Activated T-helper 1 cell treated with anti-CD3 and anti-CD28 coated beads, Interleukin-12 subunit alpha, Interleukin-12 subunit beta, Interleukin-2, Interleukin-4 antibody, amounts not matched to agents 30 ng/mL and 10 ng/mL and 1 ng/mL, durations not matched to agents 14 hours and 24 hours and 36 hours (primary cell): ENCODE measurements at regions not wholly inside any gene's neighbourhood (a gene's known extent, or its start where the extent isn't known, plus 50 kb on each side); places are given as distances from the start of the nearest gene placed in this dataset.

ENCODE experiments used
- DNase-seq: peaks from one replicate; pipeline ENCODE4 v3.0.0; 2021; ENCODE audit warnings: low spot score
- H3K27ac Mint-ChIP-seq: one replicate; pipeline ENCODE4 v1.8.0; 2021; ENCODE audit warnings: mild to moderate bottlenecking, mixed read lengths
- H3K27me3 Mint-ChIP-seq: one replicate; pipeline ENCODE4 v1.8.0; 2022; ENCODE audit warnings: mild to moderate bottlenecking, moderate library complexity, mixed read lengths; ENCODE audit not compliant: insufficient read depth
- H3K36me3 Mint-ChIP-seq: one replicate; pipeline ENCODE4 v1.8.0; 2021; ENCODE audit warnings: low read depth, mixed read lengths
- H3K4me1 Mint-ChIP-seq: one replicate; pipeline ENCODE4 v1.8.0; 2021; ENCODE audit warnings: low read depth, mixed read lengths
- H3K4me3 Mint-ChIP-seq: one replicate; pipeline ENCODE4 v1.8.0; 2021; ENCODE audit warnings: mild to moderate bottlenecking, moderate library complexity, mixed read lengths
- H3K9me3 Mint-ChIP-seq: one replicate; pipeline ENCODE4 v1.8.0; 2021; ENCODE audit warnings: mixed read lengths
- intact Hi-C: fragments of 100-400 bp; cut with micrococcal nuclease; formaldehyde crosslinking; loops from one replicate; pipeline ENCODE4 v1.15.1; 2024

DNA sequence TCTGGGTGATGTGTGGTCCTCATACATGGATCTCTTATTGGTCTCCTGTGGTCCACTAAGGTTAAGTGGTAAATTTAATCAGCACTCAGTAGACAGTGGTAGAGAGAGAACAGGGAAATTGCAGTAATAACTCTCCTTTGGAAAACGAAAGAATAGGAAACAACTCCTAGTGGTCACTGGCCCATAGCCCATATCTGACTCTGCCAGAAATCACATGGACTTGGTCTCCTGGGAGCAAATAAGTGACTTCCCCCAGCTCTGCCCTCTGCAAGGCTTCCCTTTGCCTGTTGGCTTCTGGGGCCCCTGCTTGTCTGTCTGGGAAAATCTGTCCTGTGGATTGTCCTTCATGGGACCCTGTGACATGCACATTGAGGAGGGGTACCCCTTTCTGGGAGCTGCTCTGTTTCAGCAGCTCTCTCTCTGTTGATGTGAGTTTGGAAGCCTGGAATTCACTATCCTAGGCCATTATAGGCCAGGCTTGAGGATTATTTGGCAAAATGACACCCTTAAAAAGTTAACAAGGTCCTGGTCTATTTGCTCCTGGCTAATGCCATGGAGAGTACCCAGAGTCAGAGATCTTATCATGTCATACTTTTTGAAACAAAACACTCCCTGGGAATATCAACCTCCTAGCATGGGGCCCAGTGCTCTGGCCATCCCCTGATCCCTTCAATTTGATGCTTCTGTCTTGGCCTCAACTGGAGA, 58.0 kb upstream of the HNF1B start:
- Mint-ChIP-seq H3K27me3 (peaks cover 14% of the 10 kb centered on the region), H3K4me1 (no peaks in the 10 kb centered on the region), H3K36me3 (no peaks in the 10 kb centered on the region), H3K27ac (no peak overlapping the region), H3K4me3 (no peak overlapping the region), H3K9me3 (no peaks in the 10 kb centered on the region)
- intact Hi-C loops, result no loop called here
- DNase-seq, result no peak

DNA sequence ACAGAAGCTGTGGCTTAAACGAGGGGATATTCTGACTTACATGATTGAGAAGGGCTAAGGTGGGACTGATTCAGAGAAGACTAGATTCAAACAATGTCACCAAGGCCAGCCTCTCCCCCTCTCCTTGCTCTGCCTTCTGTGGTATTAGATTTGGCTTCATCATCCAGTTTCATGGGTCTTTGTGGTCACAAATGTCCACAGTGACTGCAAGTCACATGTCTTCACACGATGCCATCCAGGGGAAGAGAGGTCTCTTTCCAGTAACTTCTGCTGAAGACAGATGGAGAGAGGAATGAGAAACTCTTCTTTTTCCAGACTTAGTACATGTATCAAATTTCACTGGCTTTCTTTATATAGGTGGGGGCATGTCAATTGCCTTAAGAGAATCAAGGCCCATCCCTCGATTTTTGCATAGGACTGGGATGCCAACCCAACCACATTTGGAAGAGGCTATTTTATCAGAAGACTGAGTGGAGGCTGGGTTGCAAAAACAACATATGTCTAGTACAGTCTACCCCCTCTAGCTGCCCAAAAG, 57.3 kb upstream of the HNF1B start:
- Mint-ChIP-seq H3K9me3 (no peaks in the 10 kb centered on the region), H3K27me3 (peaks cover 11% of the 10 kb centered on the region), H3K27ac (no peak overlapping the region), H3K4me3 (no peak overlapping the region), H3K36me3 (no peaks in the 10 kb centered on the region), H3K4me1 (no peaks in the 10 kb centered on the region)
- intact Hi-C loops, result no loop called here
- no peak for DNase-seq

DNA sequence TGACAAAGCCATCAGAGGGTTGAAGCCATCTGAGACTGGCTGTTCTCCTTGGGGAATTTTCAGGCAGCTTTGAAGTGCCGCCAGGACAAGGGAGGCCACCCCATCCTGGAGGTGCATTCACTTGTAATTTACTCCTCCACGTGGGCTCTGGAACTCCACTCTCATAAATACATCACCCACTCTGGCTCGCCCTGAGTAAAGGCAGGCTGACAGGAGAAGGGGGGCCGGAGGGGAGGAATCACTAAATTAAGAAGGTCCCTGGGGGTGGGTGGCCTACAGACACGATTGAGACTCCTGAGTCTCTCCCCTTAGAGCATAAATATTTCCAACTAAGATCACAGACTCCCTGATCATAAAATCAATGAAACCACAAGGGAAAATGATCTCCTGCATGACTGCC, 56.3 kb upstream of the HNF1B start:
- Mint-ChIP-seq H3K27me3 (peaks cover 10% of the 10 kb centered on the region), H3K4me1 (no peaks in the 10 kb centered on the region), H3K27ac (no peak overlapping the region), H3K36me3 (no peaks in the 10 kb centered on the region), H3K9me3 (no peaks in the 10 kb centered on the region), H3K4me3 (no peak overlapping the region)
- DNase-seq, result no peak
- intact Hi-C loops, result no loop called here

DNA sequence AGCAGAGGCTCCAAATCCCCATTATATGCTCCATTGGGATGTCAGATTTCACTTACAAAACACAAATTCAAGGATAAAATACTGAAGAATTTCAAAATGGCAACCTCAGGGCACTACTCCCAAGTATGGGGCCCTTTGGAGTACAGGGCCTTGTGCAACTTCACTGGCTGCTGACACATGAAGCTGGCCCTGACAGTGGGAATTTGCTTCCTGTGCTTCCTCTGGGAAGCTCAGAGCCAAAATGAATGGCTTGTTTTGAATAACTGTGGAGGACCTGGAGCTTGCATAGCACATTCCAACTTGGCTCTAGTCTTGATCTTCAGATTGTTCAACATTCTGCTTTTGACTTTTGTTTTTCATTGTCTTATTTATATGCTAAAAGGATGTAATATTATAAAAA, 52.3 kb upstream of the HNF1B start:
- Mint-ChIP-seq H3K4me1 (no peaks in the 10 kb centered on the region), H3K4me3 (no peak overlapping the region), H3K27me3 (peaks cover 9% of the 10 kb centered on the region), H3K27ac (no peak overlapping the region), H3K9me3 (no peaks in the 10 kb centered on the region), H3K36me3 (no peaks in the 10 kb centered on the region)
- intact Hi-C loops, result no loop called here
- DNase-seq, result no peak

DNA sequence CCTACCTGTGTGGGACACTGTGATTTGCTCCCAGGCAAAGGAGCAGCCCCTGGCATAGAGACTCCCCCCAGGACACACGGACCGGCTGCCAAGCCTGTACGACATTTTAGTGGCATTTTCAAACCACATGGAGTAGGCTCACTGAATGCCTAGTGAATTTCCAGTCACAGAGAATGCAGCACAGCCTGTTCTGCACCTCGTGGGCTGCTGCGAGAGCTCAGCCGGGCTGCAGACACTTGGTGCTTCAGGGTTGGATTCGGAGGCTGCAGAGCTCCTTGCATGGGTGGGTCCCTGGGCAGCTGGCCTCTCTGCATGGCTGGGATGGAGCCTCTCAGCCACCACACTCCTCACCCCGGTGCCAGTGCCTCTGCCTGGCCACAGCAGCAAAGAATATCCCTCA, 51.2 kb upstream of the HNF1B start:
- H3K4me3 Mint-ChIP-seq, result no peak overlapping the region
- intact Hi-C loops, result no loop called here
- no peak overlapping the region for H3K27ac Mint-ChIP-seq

More for the DNA sequence above, 51.2 kb upstream of the HNF1B start:
- Mint-ChIP-seq H3K9me3 (no peaks in the 10 kb centered on the region), H3K4me1 (no peaks in the 10 kb centered on the region), H3K27me3 (peaks cover 3% of the 10 kb centered on the region), H3K36me3 (no peaks in the 10 kb centered on the region)
- DNase-seq, result no peak
